GM03348 (cell line): ENCODE measurements at regions not wholly inside any gene's neighbourhood (a gene's known extent, or its start where the extent isn't known, plus 50 kb on each side); places are given as distances from the start of the nearest gene placed in this dataset.
A peak's percentile ranks its signal among the peaks of the same experiment; 100 is the strongest.

Source experiments
- DNase-seq: peaks from one replicate; pipeline ENCODE4 v3.0.0; 2012; ENCODE audit warnings: low spot score

DNA sequence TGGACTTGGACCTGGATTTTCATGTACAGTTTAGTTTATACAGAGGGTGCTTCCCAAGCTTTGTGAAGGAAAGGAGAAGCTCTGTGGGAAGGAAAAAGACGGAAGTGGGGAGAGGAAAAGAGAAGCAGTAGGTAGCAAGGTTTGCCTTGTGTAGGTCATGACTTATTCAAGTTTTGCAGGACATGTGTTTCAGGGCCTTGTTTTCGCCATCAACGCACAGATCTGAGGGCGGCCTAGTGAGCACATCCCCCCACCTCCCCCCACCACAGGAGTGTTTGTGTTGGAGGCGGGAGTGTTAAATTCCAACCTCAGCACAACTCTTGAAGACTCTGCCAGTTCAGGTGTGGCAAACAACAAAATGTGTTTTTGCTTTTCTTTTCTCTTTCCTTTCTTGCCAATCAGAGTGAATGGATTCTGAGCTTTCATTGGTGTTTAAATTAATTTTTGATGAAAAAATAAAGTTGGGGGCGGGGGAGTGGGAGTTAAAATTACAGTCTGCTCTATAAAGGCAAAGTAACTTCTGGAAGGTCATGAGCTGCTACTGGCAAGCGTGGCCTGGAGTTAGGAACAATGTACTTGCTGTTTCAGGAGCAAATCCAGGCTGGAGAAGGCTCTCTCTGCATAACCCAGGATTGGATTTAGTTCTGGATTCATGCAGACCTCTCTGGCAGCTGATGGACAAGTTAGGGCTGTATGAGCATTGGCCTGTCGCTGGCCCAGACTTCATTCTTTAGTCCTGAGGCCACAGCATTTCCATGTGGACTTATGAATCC lies 338.5 kb downstream of the CD83 start:
- DNase-seq = no peak

DNA sequence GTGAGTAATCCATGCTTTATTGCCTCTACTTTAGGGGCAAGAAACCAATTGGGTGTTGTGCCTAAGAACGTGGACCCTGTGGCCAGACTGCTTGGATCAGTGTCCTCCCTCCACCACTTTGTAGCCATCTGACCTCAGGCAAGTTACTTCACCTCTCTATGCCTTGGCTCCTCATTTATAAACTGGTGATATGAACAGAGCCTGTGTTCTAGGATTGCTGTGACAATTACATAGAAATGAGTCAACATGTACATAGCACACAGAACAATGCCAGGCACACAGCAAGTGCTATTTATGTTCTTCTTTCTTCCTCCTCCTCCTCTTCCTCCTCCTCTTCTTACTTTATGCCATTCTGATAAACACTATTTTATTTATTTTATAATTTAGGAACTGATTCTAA lies 339.4 kb downstream of the CD83 start:
- DNase-seq = no peak

DNA sequence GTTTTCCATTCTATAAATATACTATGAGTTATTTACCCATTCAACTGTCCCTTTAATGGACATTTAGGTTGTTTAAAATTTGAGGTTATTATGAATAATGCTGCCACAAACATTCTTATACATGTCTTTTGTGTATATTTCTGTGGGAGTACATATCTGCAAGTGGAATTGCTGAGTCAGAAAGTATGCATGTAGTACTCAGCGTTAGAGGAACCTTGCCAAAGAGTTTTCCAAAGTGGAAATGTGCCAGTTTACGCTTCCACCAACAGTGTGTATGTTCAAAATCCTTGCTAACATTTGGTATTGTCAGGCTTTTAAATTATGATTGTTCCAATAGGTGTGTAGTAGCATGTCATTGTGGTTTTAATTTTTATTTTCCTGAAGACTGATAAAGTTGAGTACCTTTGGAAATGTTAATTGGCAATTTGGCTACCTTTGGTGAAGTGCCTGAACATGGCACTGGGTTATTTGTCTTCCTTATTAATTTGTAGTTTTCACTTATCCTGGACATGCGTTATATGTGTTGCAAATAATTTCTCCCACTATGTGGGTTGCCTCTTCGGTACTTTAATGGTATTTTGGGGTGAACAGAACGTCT lies 341.2 kb downstream of the CD83 start:
- DNase-seq = peak; percentile 48

DNA sequence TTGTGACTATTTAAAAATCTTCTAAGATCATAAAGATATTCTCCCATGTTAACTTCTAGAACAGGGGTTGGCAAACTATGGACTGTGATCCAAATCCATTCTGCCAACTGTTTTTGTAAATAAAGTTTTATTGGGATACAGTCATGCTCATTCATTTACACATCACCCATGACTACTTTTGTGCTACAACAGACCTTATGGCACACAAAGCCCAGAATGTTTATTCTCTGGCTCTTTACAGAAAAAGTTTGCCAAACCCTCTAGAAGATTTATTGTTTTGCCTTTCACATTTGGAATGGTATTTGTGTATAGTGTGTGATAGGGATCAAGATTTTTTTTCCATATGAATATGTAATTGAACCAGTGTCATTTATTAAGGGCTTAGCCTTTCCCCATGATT lies 341.7 kb downstream of the CD83 start:
- DNase-seq = no peak

DNA sequence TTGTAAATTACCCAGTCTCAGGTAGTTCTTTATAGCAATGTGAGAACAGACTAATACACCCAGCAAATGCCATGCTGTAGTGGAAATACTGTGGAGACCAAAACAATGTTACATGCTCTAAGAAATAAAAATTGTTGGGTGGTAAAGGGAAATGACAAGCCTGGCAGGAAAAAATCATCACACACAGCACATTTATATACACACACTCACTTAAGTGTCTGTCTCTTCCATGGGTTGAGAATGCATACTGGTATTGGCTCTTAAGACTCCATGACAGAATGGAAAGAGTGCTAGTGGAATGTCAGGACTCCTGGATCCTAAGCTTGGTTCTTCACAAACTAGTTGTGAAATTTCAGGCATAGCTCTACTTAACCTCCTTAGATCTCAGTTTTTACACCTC lies 343.0 kb downstream of the CD83 start:
- DNase-seq = no peak

DNA sequence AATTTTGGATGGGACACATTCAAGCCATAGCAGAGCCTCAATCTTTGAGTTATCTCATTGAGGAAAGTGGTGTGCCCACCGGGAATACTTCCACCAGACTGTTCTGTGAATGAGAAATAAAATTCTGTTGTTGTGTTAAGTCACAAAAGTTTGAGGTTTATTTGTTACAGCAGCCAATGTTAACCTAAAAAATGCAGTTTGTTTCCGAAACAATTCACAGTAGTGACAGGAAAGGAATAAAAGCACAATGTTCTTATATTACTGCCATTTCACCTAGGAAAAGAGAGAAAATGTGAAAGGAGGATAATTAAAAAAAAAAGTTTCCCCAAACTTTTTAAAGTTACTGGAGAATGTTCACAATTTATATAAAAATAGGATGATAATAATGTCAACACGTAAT lies 344.6 kb downstream of the CD83 start:
- DNase-seq = no peak

DNA sequence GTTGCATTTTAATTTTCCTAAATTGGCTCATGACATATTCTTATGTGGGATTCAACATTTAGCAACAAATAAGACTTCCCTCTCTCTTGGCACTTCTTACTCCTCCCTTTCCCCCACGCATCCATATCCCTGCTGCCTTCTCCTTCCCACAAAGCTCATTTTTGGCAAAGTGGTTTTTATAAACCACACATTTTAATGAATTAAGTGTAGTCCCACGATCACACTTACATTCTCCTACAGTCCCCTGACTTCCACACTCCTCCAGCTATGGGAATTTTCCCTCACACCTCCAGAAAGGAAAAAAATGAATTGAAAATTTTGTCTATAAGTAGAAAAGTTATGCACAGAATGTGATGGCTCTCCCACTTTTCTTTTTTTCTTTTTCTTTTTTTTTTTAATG lies 345.0 kb downstream of the CD83 start:
- no peak for DNase-seq

DNA sequence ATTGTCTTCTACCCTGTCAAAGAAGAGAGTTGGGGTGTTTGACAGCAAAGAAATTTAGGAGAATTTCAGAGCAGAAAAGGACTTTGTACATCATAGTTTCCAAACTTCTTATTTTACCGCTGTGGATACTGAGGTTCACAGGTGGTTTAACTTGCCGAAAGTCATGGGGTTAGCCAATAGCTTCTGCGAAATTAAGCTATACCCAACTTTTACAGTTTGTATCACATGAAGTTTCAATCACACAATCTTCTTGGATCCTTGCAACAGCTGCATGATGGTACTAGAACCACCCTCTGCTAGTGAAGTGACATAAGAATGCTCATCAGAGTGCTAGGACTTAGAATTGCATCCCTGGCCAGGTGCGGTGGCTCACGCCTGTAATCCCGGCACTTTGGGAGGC lies 345.5 kb downstream of the CD83 start:
- DNase-seq = no peak

DNA sequence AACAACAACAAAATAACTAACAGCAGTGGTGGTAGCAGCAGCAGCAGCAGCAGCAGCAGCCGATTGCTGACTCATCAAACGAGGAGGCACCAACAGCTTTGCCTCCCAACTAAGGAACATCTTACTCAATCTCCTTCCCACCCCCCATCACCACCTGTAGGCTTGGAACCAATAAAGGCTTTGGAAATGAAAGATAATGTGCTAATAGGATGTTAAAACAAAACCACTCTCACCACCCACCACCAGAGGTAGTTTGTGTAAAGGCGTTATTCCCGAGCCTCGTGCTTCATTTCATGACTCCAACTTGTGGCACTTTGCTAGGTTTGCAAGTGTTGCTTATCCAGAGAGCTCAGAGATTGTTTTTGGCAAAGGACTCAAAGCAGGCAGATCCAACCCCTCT lies 346.5 kb downstream of the CD83 start:
- DNase-seq = peak; percentile 19

DNA sequence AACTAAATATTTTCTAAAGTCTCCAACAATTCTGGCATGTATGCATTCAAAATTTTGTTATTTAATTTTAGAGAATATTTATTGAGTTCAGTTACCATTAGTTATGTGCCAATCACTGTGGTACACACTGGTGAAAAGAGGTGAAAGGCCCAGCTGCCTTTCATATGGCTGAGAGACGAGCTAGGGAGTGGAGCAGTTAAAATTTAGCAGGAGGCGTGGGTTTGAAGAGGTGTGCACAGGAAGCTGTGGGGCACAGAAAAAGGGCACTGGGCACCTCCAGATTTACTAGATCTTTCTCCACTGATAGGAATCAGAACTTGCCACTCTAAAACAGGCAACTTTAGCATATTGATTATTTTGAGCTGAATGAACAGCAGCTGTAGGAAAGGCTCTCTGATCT lies 347.1 kb downstream of the CD83 start:
- no peak for DNase-seq

DNA sequence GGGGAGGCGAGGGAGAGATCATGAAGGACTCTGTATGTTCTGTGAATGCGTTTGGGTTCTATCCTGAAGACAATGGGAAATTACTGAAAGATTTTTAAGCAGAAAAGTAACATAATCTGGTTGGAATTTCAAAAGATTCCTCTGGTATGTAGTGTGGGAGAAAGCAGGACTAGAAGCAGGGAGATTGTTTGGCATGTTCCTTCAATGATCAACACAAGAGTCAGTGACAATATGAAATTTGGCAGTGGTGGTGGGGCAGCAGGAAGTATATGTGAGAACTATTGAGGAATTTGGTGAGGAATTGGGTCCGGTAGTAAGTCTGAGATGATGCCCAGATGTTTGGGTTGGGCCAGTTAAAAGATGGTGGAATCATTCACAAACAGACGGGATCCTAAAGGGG lies 348.7 kb downstream of the CD83 start:
- peak; percentile 82 for DNase-seq

DNA sequence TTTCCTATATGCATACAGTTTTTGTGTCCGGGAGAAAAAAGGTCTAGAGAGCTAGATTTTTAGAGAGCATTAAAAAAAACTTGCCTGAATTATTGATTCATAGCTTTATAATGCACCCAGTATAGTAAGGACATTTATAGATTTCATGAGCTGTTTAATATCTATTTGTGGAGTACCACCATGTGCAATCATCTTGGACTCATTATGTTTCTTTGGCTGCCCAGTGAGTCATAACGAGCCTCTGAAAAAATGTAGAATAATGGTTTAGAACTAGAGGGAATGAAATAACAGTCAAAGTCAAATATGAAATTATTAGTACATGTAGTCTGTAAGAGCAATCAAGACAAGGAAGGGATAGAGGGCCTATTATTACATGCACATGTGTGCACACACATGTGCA lies 350.0 kb downstream of the CD83 start:
- peak; percentile 61 for DNase-seq

DNA sequence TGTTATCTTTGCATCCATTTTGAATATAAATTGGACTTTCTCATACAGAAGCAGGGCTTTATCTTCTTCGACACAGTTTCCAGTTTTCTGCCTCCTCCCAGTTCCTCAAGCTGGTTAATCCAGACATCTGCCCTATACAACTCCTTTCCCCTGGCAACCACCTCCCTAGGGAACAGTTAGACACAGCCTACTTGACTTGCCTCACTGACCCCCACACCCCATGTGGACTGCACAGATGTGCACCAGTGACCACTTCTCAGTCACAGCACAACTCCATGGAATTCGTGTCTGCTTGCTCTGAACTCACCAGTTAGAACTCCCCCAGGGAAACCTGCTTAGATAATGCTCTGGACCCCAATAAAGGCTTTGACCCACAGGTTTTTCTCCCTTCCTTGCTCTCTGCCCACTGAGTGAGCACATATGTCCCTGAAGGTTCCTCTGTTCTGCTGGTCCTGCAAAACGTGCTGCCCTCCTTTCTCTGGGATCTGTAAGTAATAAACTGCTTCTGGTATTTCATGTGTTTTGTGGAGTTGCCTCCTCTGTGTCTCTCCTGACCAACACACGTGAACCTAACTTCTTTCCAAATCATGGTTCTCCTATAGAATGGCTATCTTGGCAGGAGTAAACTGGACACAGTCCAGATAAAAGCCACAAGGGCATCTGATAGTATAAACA lies 351.2 kb downstream of the CD83 start:
- DNase-seq = no peak

DNA sequence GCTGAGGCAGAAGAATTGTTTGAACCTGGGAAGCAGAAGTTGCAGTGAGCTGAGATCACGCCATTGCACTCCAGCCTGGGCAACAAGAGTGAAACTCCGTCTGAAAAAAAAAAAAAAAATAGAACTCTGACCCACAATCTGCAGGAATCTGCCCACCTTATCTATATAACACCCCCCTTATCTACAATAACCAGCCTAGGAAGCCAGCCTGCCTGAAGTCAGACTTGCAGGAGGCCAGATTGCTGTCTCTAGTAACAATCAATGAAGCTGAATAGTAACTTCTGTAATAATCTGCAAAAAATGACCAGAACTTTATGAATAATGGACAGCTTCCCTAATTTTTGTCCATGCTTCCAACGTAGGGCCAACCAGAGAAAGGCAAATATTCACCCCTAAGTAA lies 352.5 kb downstream of the CD83 start:
- no peak for DNase-seq

DNA sequence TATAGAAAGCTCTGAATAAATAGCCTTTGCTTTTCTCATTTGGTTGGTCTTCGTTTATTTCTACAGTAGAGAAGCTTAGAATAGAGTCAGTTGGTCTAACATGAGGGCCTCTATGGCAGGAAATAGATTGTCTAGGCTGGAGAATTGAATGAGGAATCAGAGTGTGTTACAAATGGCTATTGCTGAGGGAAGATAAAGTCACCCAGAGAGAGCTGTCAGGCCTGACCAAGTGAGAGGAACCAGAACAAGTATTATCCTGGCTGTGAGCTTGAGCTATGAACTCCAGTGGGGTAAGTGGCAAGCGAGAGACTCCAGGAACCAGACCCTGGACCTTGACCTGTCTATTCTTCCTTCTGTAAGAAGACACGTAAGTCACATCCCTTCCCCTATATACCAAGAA lies 353.1 kb downstream of the CD83 start:
- DNase-seq = no peak

DNA sequence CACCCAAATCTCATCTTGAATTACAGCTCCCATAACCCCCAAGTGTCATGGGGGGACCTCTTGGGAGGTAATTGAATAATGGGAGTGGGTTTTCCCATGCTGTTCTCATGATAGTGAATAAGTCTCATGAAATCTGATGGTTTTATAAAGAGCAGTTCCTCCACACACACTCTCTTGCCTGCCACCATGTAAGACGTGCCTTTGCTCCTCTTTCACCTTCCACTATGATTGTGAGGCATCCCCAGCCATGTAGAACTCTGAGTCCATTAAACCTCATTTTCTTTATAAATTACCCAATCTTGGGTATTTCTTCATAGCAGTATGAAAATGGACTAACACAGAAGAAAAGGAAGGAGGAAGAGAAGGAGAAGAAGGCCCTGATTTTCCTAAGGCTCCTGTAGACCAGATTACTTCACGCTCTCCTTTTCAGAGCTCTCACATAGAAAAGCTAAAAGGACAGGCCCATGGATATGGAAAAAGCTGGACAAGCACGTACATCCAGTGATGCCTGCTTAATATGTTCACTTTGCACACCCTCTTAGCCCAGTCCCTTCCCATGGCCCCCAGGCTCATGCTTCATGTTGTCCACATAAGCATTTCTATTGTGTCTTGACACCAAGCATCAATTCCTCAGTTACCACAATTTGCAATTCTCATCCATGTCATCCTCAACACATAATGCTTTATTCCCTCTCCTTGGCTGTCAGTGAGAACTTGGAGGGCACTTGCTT lies 354.8 kb downstream of the CD83 start:
- DNase-seq = no peak

DNA sequence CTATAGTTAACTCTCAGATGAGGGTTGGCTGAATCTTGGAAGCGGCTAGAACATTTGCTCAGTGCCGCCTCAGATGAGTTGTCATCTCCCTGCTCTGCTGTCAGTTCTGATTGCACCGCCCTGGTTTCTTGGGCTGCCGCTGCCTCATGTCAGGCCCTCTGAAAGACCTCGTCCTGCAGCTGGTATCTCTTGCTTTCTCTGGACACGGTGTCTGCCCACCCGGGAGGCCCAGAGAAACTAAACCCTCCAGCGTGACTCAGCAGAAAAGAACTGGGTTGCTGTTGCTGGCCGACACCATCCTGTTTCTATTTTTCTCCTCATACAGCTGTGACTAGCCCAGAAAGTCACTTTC lies 355.4 kb downstream of the CD83 start:
- peak; percentile 41 for DNase-seq

DNA sequence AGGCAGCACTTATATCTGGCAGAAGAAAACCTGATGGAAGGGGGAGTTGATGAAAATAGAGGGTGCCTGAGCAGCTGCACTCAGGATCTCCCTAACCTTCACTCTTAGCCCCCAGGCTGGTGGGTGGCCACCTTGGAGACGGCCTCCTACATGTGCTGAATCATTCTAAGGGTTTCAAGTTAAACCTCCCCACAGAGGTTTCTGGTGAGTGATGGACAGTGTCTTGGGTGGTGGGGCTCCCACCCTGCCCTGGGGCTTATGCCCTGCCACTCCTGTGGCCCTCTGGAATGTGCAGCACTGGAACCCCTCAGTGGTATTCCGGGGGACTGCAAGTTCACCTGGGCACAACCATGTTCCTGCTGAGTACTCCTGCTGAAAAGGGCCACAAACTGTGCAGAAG lies 357.2 kb downstream of the CD83 start:
- DNase-seq = no peak

DNA sequence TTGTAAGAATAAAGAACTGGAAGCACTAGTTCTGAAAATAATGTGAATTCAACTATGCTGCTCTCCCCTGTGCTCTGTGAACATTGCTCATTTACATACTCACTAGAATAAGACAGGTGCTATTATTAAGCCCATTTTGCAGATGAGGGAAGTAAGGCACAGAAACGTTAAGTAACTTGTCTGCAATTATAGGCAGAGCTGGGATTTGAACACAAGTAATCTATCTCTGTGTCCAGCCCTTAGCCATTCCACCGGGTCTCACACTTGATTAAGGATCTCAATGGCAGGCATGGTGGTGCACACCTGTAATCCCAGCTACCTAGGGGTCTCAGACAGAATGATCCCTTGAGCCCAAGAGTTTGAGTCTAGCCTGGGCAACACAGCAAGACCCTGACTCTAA lies 357.7 kb downstream of the CD83 start:
- DNase-seq = no peak

DNA sequence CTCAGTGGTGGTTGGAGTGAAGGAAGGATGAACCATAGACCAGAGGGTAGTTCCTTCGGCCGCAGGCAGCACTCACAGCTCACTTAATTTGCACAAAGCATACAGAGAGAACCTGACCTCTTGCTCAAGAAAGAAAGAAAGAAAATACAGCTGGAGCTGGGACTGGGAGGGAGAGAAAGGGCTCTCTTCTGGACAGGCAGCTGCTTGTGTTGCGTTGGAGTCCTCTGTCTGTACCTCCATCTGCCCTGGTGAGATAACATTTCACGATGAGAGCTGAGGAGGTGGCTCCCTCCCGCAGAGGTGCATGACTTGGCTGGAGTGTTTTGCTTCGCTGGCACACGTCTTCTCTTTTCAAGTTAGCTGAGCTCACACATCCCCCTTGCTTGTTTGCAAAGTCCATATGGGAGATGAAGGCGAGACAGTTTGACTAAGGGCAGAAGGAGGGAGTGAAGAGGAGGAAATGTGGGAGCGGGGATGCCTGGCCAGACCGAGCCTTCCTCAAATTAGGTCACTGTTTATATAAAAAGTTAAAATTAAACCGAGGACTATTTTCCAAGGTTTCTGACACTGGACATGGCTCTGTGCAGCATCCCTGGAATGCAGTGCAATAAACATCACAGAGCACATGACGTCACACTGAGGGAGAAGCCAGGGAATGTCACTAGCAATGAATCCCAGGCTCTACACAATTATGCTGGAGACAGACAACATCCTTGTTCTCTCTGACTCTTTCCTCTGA lies 359.4 kb downstream of the CD83 start:
- peak; percentile 86 for DNase-seq

DNA sequence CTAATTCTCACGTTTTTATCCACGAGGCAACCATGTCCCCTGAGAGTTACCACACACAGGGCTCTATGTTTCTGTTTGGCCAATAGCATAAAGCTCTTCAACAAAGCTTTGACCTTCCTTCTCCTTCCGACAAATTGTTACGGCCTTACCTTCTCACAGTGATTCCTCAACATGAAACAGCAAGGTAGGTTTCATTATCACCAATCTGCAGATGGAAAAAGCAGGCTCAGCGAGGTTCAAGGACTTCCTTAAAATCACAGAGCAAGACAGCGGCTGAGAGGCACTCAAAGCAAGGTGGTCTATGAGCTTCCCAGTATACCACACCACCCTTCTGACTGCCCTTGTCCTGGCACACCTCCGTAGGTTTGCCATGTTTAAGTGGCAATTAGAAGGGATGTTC lies 360.0 kb downstream of the CD83 start:
- DNase-seq = no peak
